ENCODE measurements at regions not wholly inside any gene's neighbourhood (a gene's known extent, or its start where the extent isn't known, plus 50 kb on each side); places are given as distances from the start of the nearest gene placed in this dataset.

GRCh38 chr7:84536271-84536870 is 341.8 kb upstream of the SEMA3A start:
- H3K9me3 ChIP-seq (ENCODE audit: insufficient read depth, low read length, severe bottlenecking) = no peaks in the 10 kb centered on the region
- H4K20me1 ChIP-seq (ENCODE audit: insufficient read depth, low read length) = no peaks in the 10 kb centered on the region
- no peaks in the 10 kb centered on the region for H3K27me3 ChIP-seq (ENCODE audit: insufficient read depth, low read length, poor library complexity)
- no peaks in the 10 kb centered on the region for H3K4me1 ChIP-seq (ENCODE audit: insufficient read depth, low read length)
- no peak overlapping the region for H3K27ac ChIP-seq (ENCODE audit: low read length)
- no peak overlapping the region for H3K9ac ChIP-seq (ENCODE audit: low read depth, low read length)
- no peak overlapping the region for H3K4me2 ChIP-seq (ENCODE audit: insufficient read depth, low read length)
- H3K4me3 ChIP-seq (ENCODE audit: low read depth in 1 of 2, low read length in 2 of 2) = no peak overlapping the region
- TF ChIP-seq EZH2 (IDR thresholded peaks at IDR 0.05; ENCODE audit: borderline replicate concordance, low read depth, low read length, severe bottlenecking) = no peak
- no peak for TF ChIP-seq CTCF (IDR thresholded peaks at IDR 0.05; ENCODE audit: borderline replicate concordance, extremely low read depth, low read length, poor library complexity, severe bottlenecking)
- H3K79me2 ChIP-seq (ENCODE audit: insufficient read depth, low read length) = no peaks in the 10 kb centered on the region
- no peak overlapping the region for H2AFZ ChIP-seq (ENCODE audit: low read depth, low read length)
- ATAC-seq (ENCODE audit: insufficient read depth, low read depth) (no peak), DNase-seq (no peak)
- H3K36me3 ChIP-seq (ENCODE audit: insufficient read depth, low read length) = no peaks in the 10 kb centered on the region

GRCh38 chr7:84535580-84536270 is 341.1 kb upstream of the SEMA3A start:
- H3K27ac ChIP-seq (ENCODE audit: low read length) = no peak overlapping the region
- no peaks in the 10 kb centered on the region for H4K20me1 ChIP-seq (ENCODE audit: insufficient read depth, low read length)
- no peaks in the 10 kb centered on the region for H3K36me3 ChIP-seq (ENCODE audit: insufficient read depth, low read length)
- no peak overlapping the region for H3K4me3 ChIP-seq (ENCODE audit: low read depth in 1 of 2, low read length in 2 of 2)
- DNase-seq (no peak), ATAC-seq (ENCODE audit: insufficient read depth, low read depth) (no peak)
- TF ChIP-seq CTCF (IDR thresholded peaks at IDR 0.05; ENCODE audit: borderline replicate concordance, extremely low read depth, low read length, poor library complexity, severe bottlenecking) = no peak
- H3K4me2 ChIP-seq (ENCODE audit: insufficient read depth, low read length) = no peak overlapping the region
- no peaks in the 10 kb centered on the region for H3K4me1 ChIP-seq (ENCODE audit: insufficient read depth, low read length)
- H2AFZ ChIP-seq (ENCODE audit: low read depth, low read length) = no peak overlapping the region
- no peaks in the 10 kb centered on the region for H3K9me3 ChIP-seq (ENCODE audit: insufficient read depth, low read length, severe bottlenecking)
- no peaks in the 10 kb centered on the region for H3K79me2 ChIP-seq (ENCODE audit: insufficient read depth, low read length)
- H3K27me3 ChIP-seq (ENCODE audit: insufficient read depth, low read length, poor library complexity) = no peaks in the 10 kb centered on the region
- no peak overlapping the region for H3K9ac ChIP-seq (ENCODE audit: low read depth, low read length)

GRCh38 chr7:84533182-84533581 is 338.6 kb upstream of the SEMA3A start:
- Histone ChIP-seq H3K36me3 (ENCODE audit: insufficient read depth, low read length) (no peaks in the 10 kb centered on the region), H2AFZ (ENCODE audit: low read depth, low read length) (no peak overlapping the region), H3K9me3 (ENCODE audit: insufficient read depth, low read length, severe bottlenecking) (no peaks in the 10 kb centered on the region), H3K79me2 (ENCODE audit: insufficient read depth, low read length) (no peaks in the 10 kb centered on the region), H3K4me1 (ENCODE audit: insufficient read depth, low read length) (no peaks in the 10 kb centered on the region), H3K27ac (ENCODE audit: low read length) (no peak overlapping the region), H3K4me3 (ENCODE audit: low read depth in 1 of 2, low read length in 2 of 2) (no peak overlapping the region), H3K9ac (ENCODE audit: low read depth, low read length) (no peak overlapping the region), H3K4me2 (ENCODE audit: insufficient read depth, low read length) (no peak overlapping the region), H4K20me1 (ENCODE audit: insufficient read depth, low read length) (no peaks in the 10 kb centered on the region), H3K27me3 (ENCODE audit: insufficient read depth, low read length, poor library complexity) (no peaks in the 10 kb centered on the region)
- DNase-seq (no peak), ATAC-seq (ENCODE audit: insufficient read depth, low read depth) (no peak)
- TF ChIP-seq CTCF (IDR thresholded peaks at IDR 0.05; ENCODE audit: borderline replicate concordance, extremely low read depth, low read length, poor library complexity, severe bottlenecking) = no peak

Data from DND-41 (cell line).